ENCODE measurements at regions not wholly inside any gene's neighbourhood (a gene's known extent, or its start where the extent isn't known, plus 50 kb on each side); places are given as distances from the start of the nearest gene placed in this dataset.

- TF ChIP-seq CTCF (IDR thresholded peaks at IDR 0.05) (no peak), POLR2A (IDR thresholded peaks at IDR 0.05) (no peak)
Observed at GRCh38 chr7:25643770-25644394, 415.6 kb upstream of the NPVF start.
